HPDE6-E6E7 (cell line): ENCODE measurements at regions not wholly inside any gene's neighbourhood (a gene's known extent, or its start where the extent isn't known, plus 50 kb on each side); places are given as distances from the start of the nearest gene placed in this dataset.
"Not testable (repeated sequence)": the region's sequence is repeated elsewhere in the genome, so short reads cannot be mapped to it uniquely, and the experiment has no call there.

Experiments
- DNase-seq: peaks from one replicate; pipeline ENCODE4 v3.0.0; 2011; ENCODE audit warnings: missing footprints; ENCODE audit errors: extremely low spot score

- DNase-seq: no peak
Observed at GRCh38 chr6:9831783-9832182, 583.1 kb downstream of the TFAP2A start.

GRCh38 chr6:9830808-9831207, 584.1 kb downstream of the TFAP2A start:
- DNase-seq: no peak

- DNase-seq: no peak
Observed at GRCh38 chr6:9825526-9825925, 589.3 kb downstream of the TFAP2A start.

- not testable (repeated sequence) for DNase-seq
Observed at GRCh38 chr6:9810727-9811126, 604.1 kb downstream of the TFAP2A start.

DNA sequence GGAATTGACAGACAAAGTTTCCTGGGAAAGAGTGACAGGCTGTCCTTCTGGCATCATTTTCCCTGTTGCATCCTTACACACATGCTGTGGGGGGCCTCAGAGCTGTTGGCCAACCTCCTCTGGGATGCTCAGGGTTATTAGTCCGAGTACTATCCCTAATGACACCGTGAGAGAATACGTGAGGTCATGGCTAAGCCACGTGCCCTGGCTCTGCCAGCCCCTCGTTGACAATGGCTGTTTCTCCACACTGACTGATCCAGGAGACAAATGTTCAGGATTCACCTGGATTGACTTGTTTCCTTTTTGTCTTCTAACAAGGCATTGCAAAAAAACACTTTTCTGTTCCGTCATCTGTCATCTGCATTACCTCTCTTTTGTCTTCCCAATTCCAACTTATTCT, 604.6 kb downstream of the TFAP2A start:
- no peak for DNase-seq

- no peak for DNase-seq
Observed at GRCh38 chr6:9806195-9806594, 608.7 kb downstream of the TFAP2A start.

DNA sequence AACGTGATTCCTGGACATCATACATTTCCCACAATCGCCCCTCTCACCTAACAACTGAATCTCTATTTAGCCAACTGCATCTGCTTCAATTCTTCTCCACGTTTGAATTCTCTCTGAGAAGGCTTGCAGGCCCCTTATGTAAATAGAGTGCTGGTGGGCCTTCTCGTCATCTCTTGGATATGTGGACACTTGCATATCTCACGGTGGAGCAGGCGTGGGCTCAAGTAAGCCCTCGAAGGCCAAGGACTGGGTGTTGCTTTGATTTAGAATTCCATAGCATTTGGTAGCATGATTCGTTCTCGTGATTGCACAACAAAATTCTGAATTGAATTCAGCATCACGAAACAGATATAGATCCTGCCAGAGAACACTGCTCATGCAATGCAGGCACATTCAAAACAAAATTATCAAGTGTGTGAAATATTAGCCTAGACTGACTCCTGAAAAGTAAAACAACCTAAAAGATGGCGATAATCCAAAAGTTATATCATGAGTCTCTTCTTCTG, 613.6 kb downstream of the TFAP2A start:
- no peak for DNase-seq

GRCh38 chr6:9799582-9799981, 615.3 kb downstream of the TFAP2A start:
- no peak for DNase-seq

DNA sequence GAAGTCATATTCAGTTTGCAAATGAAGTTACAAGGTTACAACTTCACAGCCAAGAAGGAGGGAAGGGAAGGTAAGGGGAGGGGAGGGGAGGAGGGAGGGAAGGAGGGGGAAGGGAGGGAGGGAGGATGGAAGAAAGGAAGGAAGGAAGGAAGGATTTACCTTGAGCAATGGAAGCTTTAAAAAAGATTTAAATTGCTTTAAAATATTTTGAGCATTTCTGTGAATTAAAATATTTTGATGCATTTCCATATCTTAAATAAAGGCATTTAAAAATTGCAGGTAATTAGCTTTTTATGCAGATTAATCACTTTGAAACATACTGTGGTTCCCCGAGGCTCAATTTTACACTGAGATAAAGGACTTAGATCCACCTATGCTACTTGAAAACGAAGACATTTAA, 618.0 kb downstream of the TFAP2A start:
- no peak for DNase-seq

DNA sequence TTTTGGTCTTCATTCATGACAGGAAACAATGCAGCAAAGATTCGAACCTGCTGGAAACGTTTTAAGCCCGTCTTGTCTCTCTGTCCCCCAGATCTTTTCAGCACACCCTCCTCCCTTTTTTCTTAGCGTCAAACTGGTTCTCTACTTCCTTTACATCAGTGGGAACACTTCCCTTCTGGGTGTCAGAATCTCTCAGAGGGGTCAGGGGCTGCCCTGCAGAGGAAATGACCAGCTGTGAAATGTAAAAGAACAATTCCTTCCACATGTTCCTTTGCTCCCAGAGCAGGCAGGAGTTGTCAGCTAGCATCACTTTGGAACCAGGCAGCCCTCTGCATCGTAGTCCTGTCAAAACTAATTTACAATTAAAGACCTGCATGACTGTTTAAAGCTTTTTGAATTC, 619.0 kb downstream of the TFAP2A start:
- no peak for DNase-seq

DNA sequence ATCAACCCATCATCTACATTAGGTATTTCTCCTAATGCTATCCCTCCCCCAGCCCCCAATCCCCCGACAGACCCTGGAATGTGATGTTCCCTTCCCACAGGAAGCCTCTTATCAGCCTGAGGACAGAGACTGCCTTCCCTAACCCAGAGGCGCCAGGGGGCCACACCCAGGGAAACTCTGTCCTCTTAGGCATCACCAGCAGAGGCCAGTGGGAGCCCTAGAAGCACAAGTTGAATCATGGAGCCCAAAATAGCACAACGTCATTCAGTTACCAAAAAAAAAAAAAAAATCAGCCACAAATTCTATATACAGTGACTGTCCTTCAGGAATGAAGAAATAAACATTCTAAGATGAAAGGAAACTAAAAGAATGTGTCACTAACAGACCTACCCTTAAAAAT, 625.7 kb downstream of the TFAP2A start:
- DNase-seq: no peak

DNA sequence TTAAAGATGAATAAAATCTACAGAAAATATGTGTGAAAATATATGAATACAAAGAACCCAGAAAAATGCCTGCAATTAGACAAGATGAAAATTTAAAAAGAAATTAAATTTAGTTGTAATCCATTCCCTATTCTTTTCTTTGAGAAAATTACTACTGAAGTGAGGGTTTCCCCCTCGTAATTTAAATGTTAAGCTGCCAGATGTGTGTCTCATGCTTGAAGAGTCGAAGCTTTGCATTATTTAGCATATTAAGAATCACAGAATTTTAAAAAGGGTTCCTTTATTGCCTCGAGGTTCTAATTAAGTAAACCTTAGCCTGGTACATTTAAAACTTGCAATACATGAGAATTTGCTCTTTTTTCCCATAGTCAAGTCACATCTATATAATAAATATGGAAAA, 630.1 kb downstream of the TFAP2A start:
- DNase-seq: no peak

DNA sequence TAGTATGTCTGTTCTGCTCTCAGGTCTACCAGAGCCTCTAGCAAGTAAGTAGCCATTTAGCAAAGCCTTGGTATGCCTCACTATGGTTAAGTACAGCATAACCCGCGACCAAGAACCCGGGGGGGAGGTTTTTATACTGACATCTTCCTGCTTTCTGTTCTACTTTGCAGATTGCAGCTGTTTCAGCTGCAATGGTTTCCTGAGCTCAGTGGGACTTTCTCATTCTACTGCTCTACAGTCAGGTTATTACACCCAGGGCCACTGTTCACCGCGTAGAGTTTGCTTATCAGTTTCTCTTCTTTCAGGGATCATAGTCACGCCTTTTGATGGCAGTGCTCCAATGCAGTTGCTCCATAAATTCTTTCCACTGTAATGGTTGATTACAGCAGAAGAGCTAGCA, 631.3 kb downstream of the TFAP2A start:
- DNase-seq: no peak

- peak; percentile 21 for DNase-seq
Observed at GRCh38 chr6:9766240-9766915, 648.5 kb downstream of the TFAP2A start.

GRCh38 chr6:9761220-9761619, 653.7 kb downstream of the TFAP2A start:
- no peak for DNase-seq

- DNase-seq: no peak
Observed at GRCh38 chr6:9754515-9754914, 660.4 kb downstream of the TFAP2A start.

- DNase-seq: no peak
Observed at GRCh38 chr6:9745966-9746365, 668.9 kb downstream of the TFAP2A start.

GRCh38 chr6:9745476-9745875, 669.4 kb downstream of the TFAP2A start:
- DNase-seq: no peak

DNA sequence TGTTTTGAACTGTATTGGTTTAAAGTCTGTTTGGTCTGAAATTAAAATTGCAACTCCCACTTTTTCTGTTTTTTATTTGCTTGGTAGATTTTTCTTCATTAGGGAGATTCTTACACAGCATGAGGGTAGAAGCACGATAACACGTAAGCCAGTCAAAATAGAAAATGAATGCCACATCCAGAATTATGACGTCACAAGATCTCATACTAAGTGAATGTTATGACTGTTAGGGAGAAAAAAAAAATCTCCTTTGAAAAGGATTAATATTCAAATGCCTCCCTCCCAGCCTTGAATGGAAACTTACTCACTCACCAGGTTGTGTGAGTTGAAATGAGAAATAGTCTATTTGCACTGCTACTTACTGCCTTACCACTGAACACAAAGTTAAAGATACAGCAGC, 670.8 kb downstream of the TFAP2A start:
- DNase-seq: no peak

DNA sequence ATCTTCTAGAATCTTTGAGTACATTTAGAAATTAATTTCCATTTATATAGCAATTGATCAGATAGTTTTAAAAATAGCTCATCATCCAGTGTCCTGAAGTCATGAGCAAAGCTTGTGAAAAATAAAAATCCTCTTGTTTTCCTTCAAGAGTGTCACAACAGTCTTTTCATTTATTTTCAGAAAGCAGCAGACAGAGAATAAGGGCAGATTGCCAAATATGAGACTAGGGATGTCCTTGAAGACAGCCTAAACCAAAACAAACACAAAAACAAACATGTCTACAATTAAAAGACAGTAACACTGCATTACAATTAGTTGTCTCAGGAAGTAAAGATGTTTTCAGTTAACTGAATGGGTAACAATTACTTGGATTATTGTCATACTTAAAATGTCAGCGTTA, 682.8 kb downstream of the TFAP2A start:
- DNase-seq: no peak

- DNase-seq: not testable (repeated sequence)
Observed at GRCh38 chr6:9725776-9726175, 689.1 kb downstream of the TFAP2A start.

DNA sequence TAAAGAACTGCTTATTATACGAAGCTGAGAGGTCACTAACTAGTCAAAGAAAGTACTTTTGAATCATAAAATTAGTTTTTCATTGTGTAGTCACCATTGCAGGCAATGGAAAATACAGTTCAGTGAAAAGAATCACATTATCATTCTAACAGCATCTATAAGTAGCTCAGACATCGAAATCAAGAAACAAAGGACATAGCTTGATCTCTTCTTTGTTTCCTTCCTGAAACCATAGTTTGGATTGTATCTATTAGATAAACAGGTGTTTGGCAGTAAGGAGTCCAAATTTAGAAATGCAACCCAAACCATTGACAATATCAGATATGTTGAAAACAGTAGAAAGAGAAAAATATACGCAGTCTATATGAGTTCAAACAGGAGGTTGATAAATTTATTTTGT, 697.3 kb downstream of the TFAP2A start:
- no peak for DNase-seq

DNA sequence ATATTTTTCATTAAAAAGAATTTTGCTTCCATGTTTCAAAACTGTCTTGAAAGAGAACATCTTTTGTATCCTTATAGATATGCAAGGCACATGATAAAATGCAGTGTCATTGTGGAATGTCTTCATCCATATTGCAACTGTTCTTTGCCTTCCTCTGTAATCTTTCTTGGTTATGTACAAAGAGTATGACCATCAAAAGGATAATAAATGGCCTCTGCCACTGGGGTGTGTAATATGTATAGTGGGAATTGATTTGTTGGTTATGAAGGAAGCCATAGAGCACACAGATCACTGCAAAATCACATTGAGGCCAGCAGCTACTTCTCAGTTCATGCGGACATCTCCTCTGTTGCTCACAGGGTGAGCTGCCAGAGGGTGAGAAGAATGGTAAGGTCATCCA, 703.5 kb downstream of the TFAP2A start:
- DNase-seq: no peak

DNA sequence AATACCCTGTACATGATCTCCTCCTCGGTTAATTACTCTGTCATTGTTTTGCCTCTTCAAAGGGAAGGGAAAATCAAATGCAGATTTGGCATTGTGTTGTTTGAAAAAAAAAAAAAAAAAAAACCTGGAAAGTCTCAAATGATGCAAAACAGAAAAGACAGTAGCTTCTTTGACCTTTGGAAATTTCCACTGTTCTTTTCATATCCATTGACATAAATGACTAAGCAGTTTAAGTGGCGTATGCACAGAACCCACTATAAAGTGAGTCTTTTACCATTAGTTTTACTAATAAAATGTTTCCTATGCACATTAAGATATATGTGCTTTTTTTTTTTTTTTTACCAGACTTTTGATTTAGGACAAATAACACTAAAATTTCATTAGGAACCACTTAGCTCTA, 704.3 kb downstream of the TFAP2A start:
- no peak for DNase-seq
